ENCODE measurements at regions not wholly inside any gene's neighbourhood (a gene's known extent, or its start where the extent isn't known, plus 50 kb on each side); places are given as distances from the start of the nearest gene placed in this dataset.

DNA sequence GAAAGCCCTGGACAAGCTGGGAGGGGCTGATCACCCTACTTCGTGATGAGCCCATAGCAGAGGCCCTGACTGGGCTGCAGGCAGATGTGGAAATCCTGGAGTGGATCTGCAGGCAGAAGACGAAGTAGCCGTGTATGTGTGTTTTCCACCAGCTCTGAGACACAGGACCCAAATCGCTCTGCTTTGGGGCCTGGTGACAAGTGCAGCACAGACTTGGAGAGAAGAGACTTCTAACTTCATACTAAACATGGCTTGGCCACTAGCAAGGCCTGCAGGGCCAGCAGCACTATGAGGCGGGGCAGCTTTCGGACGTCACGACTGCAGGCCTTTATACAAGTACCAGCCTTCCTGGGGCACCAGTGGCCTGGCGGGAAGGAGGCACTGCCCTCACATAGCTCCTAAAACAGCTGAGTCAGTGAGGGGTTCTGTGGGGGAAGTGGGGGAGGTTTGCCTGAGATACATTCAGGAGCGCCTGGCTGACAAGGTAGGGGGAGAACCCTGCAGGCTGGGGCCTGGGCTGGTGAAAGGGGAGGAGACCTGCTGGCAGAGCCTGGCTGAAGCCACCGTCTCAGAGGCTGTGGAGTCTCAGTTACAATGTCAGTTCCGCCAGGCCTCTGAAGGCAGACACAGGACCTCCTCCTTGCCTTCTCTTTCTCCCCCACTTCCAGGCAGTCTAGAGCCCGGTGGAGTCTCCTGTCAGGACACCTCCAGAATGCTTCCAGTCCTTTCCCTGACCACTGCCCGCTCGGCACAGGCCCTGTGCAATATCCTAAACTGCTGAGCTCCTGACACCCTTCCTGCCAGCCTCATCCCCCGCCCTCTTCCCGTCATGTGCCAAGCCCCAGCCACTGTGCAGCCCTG lies 73.4 kb downstream of the WSB1 start:
- ChIA-PET CTCF (no interaction called here), POLR2A (no interaction called here)
- Histone ChIP-seq H3K27ac (ENCODE audit: low read length) (no peak overlapping the region), H3K9me3 (ENCODE audit: control insufficient read depth, insufficient read depth, low read depth, low read length) (no peaks in the 10 kb centered on the region), H3K36me3 (ENCODE audit: control insufficient read depth, insufficient read depth, low read length) (no peaks in the 10 kb centered on the region), H3K27me3 (ENCODE audit: control insufficient read depth, insufficient read depth, low read length) (no peaks in the 10 kb centered on the region), H3K4me1 (ENCODE audit: control insufficient read depth, insufficient read depth, low read length) (no peaks in the 10 kb centered on the region; the same call in 1 of the 2 replicates), H3K4me3 (ENCODE audit: low read depth in 2 of 2, low read length in 2 of 2) (no peak overlapping the region)
- BruUV-seq (replicated peaks), result no TSS peak
- in situ Hi-C loops (cut with HindIII; ENCODE audit: low pct_unique_long_range_greater_than_20kb, low sequenced_read_pairs), result no loop called here
- intact Hi-C loops (cut with micrococcal nuclease; ENCODE audit: unreplicated experiment), result no loop called here
- no peak for TF ChIP-seq POLR2AphosphoS5 (IDR thresholded peaks at IDR 0.05; ENCODE audit: low read depth, low read length)
- no peak for TF ChIP-seq SIN3A (IDR thresholded peaks at IDR 0.05; ENCODE audit: borderline replicate concordance, insufficient read depth, low read depth, low read length)
- TF ChIP-seq TCF7L2 (IDR thresholded peaks at IDR 0.05; ENCODE audit: low read depth, low read length), result no peak
- TF ChIP-seq, protein P1, sequence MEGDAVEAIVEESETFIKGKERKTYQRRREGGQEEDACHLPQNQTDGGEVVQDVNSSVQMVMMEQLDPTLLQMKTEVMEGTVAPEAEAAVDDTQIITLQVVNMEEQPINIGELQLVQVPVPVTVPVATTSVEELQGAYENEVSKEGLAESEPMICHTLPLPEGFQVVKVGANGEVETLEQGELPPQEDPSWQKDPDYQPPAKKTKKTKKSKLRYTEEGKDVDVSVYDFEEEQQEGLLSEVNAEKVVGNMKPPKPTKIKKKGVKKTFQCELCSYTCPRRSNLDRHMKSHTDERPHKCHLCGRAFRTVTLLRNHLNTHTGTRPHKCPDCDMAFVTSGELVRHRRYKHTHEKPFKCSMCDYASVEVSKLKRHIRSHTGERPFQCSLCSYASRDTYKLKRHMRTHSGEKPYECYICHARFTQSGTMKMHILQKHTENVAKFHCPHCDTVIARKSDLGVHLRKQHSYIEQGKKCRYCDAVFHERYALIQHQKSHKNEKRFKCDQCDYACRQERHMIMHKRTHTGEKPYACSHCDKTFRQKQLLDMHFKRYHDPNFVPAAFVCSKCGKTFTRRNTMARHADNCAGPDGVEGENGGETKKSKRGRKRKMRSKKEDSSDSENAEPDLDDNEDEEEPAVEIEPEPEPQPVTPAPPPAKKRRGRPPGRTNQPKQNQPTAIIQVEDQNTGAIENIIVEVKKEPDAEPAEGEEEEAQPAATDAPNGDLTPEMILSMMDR (IDR thresholded peaks at IDR 0.05), result no peak
- no peak for TF ChIP-seq REST (IDR thresholded peaks at IDR 0.05; ENCODE audit: insufficient read depth in 1 of 2, low read depth in 2 of 2, low read length in 1 of 2)
- no peak for ATAC-seq
- DNase-seq (ENCODE audit: low read depth, low spot score), result no peak

DNA sequence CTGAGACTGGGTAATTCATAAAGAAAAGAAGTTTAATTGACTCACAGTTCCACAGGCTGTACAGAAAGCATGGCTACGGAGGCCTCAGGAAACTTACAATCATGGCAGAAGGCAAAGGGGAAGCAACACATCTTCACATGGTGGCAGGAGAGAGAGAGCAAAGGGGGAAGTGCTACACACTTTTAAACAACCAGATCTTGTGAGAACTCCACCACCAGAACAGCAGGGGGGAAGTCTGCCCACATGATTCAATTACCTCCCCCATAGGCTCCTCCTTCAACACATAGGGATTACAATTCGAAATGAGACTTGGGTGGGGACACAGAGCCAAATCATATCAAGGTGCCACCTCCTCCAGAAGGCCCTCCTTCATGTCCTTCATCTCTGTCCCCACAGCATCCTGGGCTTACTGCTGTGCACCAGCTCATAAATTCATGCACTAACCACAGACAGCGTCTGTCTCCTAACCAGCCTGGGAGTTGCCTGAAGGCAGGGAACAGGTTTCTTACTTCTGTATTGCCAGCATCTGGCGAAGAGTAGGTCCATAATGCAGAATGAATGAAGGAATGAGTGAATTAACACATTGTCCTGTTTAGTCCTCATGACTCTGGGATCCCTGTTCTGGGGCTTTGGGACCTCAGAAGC lies 74.4 kb downstream of the WSB1 start:
- no peaks in the 10 kb centered on the region for H3K27me3 ChIP-seq (ENCODE audit: control insufficient read depth, insufficient read depth, low read length)
- POLR2A ChIA-PET, result no interaction called here
- CTCF ChIA-PET, result no interaction called here
- in situ Hi-C loops (cut with HindIII; ENCODE audit: low pct_unique_long_range_greater_than_20kb, low sequenced_read_pairs), result no loop called here
- no peak overlapping the region for H3K27ac ChIP-seq (ENCODE audit: low read length)
- no peak overlapping the region for H3K4me3 ChIP-seq (ENCODE audit: low read depth in 2 of 2, low read length in 2 of 2)
- intact Hi-C loops (cut with micrococcal nuclease; ENCODE audit: unreplicated experiment), result no loop called here
- DNase-seq (ENCODE audit: low read depth, low spot score) (no peak), ATAC-seq (no peak)
- BruUV-seq (replicated peaks), result no TSS peak
- no peaks in the 10 kb centered on the region; the same call in 1 of the 2 replicates for H3K4me1 ChIP-seq (ENCODE audit: control insufficient read depth, insufficient read depth, low read length)
- TF ChIP-seq, protein P1 (IDR thresholded peaks at IDR 0.05), result no peak
- no peak for TF ChIP-seq SIN3A (IDR thresholded peaks at IDR 0.05; ENCODE audit: borderline replicate concordance, insufficient read depth, low read depth, low read length)
- TF ChIP-seq REST (IDR thresholded peaks at IDR 0.05; ENCODE audit: insufficient read depth in 1 of 2, low read depth in 2 of 2, low read length in 1 of 2), result no peak
- no peak for TF ChIP-seq POLR2AphosphoS5 (IDR thresholded peaks at IDR 0.05; ENCODE audit: low read depth, low read length)
- no peak for TF ChIP-seq TCF7L2 (IDR thresholded peaks at IDR 0.05; ENCODE audit: low read depth, low read length)
- no peaks in the 10 kb centered on the region for H3K9me3 ChIP-seq (ENCODE audit: control insufficient read depth, insufficient read depth, low read depth, low read length)
- no peaks in the 10 kb centered on the region for H3K36me3 ChIP-seq (ENCODE audit: control insufficient read depth, insufficient read depth, low read length)
